Large intestine (tissue), 3 donors: ENCODE measurements at regions not wholly inside any gene's neighbourhood (a gene's known extent, or its start where the extent isn't known, plus 50 kb on each side); places are given as distances from the start of the nearest gene placed in this dataset.

Source experiments
- DNase-seq, 2 donors: peaks; one replicate each; pipeline versions ENCODE4 v3.0.0 to v3.0.0-alpha.2; 2013
- H3K27ac ChIP-seq: one replicate; pipeline ENCODE4 v1.5.1; 2013; ENCODE audit warnings: low read length
- H3K27me3 ChIP-seq: 2 replicates; pipeline ENCODE4 v1.6.1; 2013; ENCODE audit warnings: low read length; ENCODE audit not compliant: control insufficient read depth, insufficient read depth
- H3K36me3 ChIP-seq: 2 replicates; pipeline ENCODE4 v1.6.1; 2013; ENCODE audit warnings: low read length; ENCODE audit not compliant: control insufficient read depth, insufficient read depth
- H3K4me1 ChIP-seq: one replicate; pipeline ENCODE4 v1.6.1; 2013; ENCODE audit warnings: low read length; ENCODE audit not compliant: control insufficient read depth, insufficient read depth
- H3K4me3 ChIP-seq: one replicate; pipeline ENCODE4 v1.5.1; 2013; ENCODE audit warnings: low read length
- H3K9me3 ChIP-seq: one replicate; pipeline ENCODE4 v1.6.1; 2013; ENCODE audit warnings: mild to moderate bottlenecking, low read depth, low read length, moderate library complexity; ENCODE audit not compliant: control insufficient read depth
- WGBS: methylation state at CpG from one replicate; pipeline ENCODE4 v1.1.5; 2013; ENCODE audit warnings: low lambda C conversion rate; ENCODE audit not compliant: insufficient coverage; 5-methylcytosine and 5-hydroxymethylcytosine counted together

DNA sequence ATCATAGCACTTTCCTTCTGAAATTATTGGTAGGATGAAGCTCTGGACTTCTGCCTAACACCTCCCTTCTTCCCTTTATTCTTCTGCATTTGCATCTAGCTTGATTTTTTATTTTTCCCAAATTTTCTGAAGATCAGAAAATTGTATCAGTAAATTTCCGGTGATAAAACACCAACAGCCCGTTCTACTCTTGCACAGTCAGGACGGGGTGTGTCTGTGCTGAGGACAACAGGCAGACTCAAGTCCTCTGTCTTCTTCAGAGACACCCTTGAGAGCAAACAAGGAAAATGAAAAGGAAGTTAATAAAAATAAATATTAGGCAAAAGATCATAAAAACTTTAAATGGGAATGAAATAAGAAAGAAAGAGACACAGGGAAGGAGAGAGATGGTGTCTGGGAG, 120.7 kb downstream of the ARL4C start:
- WGBS: no CpG with 5 or more reads among the region's 3 CpGs

DNA sequence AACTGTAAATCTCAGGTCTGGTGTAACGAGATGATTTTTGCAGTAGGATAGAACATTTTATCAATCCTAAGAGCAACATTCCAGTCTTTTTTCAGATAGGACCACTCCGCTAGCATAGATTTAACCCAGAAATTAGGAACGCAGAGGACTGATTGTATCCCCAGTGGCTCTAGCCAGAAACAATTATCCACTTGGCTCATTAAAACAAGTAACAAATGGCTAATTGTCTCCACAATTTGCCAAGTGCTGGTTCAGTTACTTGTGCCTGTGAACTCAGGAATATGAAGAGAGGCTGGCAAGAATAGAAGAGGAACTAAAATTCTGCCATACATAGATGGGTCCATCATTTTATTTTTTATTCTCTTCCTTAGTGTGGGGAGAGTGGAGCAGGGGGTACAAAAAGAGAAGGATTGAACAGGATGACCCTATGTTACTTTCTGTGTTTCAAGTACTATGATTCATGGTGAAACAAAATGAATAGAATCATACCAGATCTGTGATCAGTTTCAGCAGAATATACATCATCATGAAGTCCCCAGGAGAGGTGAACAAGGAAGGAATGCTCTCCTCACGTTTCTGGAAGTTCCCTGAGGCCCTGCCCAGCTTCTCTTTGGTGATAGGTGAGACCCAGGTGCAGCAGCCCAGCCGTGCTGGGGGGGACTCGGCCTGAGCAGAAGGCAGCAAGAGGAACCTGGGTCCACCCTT, 121.6 kb downstream of the ARL4C start:
- no peaks in the 10 kb centered on the region for H3K36me3 ChIP-seq
- H3K9me3 ChIP-seq: no peaks in the 10 kb centered on the region
- no peak overlapping the region for H3K27ac ChIP-seq
- peaks cover 7% of the 10 kb centered on the region for H3K27me3 ChIP-seq
- WGBS: no CpG with 5 or more reads among the region's 6 CpGs
- no peak for DNase-seq
- no peaks in the 10 kb centered on the region for H3K4me1 ChIP-seq
- no peak overlapping the region for H3K4me3 ChIP-seq

More for the DNA sequence above, 120.7 kb downstream of the ARL4C start:
- no peaks in the 10 kb centered on the region for H3K4me1 ChIP-seq
- H3K36me3 ChIP-seq: no peaks in the 10 kb centered on the region
- H3K27ac ChIP-seq: no peak overlapping the region
- H3K27me3 ChIP-seq: peaks cover 7% of the 10 kb centered on the region
- no peak overlapping the region for H3K4me3 ChIP-seq
- DNase-seq: no peak
- H3K9me3 ChIP-seq: no peaks in the 10 kb centered on the region

DNA sequence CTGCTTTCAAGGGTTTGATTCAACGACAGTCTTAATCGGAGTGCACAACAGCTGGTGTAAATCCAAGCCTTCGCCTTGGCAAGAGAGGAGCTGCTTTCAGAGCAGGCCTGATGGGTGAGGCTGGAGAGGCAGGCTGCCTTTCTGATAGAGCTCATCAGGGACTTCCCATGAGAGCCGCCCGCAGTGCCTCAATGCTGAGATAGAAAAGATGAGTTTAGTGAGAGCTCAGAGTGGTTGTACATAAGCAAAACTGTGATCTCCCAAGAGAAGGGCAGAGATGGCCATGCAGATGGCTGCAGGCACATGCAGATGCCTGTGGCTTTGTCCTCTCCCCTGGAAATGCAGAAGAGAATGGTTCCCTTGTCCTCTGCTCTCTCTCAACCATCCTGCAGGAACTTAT, 122.1 kb downstream of the ARL4C start:
- peaks cover 7% of the 10 kb centered on the region for H3K27me3 ChIP-seq
- H3K27ac ChIP-seq: no peak overlapping the region
- H3K9me3 ChIP-seq: no peaks in the 10 kb centered on the region
- no peaks in the 10 kb centered on the region for H3K4me1 ChIP-seq
- no peaks in the 10 kb centered on the region for H3K36me3 ChIP-seq
- H3K4me3 ChIP-seq: no peak overlapping the region
- WGBS: no CpG with 5 or more reads among the region's 5 CpGs
- DNase-seq: no peak

DNA sequence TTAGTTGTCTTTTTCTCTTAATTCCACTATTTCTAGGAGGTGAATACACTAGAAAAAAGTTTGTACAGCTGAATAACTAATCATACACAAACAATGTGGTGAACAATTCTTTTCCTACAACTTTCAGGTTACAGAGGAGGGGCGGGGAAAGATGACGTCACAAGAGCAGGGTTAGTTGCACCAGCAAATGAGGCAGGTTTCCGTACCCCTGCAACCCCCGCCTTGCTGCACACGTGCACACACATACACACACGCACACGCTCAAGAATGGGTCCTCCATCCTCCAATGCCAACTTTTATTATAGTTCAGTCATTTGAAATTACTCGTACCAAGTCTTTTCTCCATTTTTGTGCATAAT, 122.8 kb downstream of the ARL4C start:
- H3K4me3 ChIP-seq: no peak overlapping the region
- WGBS: no CpG with 5 or more reads among the region's 8 CpGs
- no peak for DNase-seq
- no peak overlapping the region for H3K27ac ChIP-seq
- H3K36me3 ChIP-seq: no peaks in the 10 kb centered on the region
- no peaks in the 10 kb centered on the region for H3K4me1 ChIP-seq
- no peaks in the 10 kb centered on the region for H3K9me3 ChIP-seq
- peaks cover 7% of the 10 kb centered on the region for H3K27me3 ChIP-seq

DNA sequence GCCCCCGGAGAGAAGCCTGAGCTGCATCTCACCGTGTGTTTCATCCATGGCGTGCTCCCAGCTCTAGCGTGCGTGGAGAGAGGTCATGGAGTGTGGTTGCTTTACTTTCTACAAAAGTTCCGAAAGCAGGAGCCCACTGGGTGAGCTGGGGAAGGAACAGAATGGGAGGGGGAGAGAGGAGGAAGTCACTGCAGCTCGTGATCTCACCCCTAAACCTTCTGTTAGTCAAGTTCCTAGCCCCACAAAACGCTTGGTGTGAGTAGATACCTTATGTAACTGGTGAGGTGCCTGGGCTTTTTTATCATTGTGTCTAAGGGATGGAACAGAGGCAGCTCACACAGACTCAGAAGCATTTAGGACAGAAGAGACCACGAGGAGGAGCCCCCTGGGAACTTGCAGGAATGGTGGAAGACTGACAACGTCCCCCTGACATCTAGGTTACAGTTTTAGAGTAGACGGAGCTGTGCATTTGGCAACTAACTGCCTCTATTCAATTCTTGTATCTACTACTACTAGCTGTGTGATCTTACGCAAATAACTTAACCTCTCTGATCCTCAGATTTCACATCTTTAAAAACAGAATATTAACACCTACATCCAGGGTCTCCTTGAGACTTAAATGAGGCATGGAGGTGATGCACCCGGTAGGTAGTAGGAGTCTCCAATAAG, 123.3 kb downstream of the ARL4C start:
- Histone ChIP-seq H3K9me3 (no peaks in the 10 kb centered on the region), H3K36me3 (no peaks in the 10 kb centered on the region), H3K4me3 (no peak overlapping the region), H3K27ac (no peak overlapping the region), H3K4me1 (no peaks in the 10 kb centered on the region), H3K27me3 (peaks cover 7% of the 10 kb centered on the region)
- WGBS: no CpG with 5 or more reads among the region's 13 CpGs
- no peak for DNase-seq

DNA sequence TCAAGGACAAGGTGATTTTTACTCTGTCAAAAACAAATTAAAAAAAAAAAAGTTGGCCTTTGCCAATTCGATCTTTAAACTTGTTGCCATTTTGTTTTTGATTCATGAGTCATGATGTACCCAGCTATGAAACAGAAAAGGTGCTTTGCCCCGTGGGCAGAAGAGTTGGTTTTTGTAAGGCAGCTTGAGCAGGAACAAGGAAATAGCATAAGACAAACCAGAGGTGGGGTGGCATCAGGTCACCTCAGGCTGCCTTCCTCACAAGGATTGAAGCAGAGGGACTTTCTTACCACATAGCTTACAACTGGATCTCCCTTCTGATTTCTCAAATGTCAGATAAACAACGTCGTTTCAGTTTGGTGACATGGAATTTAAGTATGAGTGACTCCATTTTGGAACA, 123.8 kb downstream of the ARL4C start:
- no peak for DNase-seq
- no peaks in the 10 kb centered on the region for H3K36me3 ChIP-seq
- H3K4me1 ChIP-seq: no peaks in the 10 kb centered on the region
- H3K27ac ChIP-seq: no peak overlapping the region
- H3K4me3 ChIP-seq: no peak overlapping the region
- no CpG with 5 or more reads among the region's 4 CpGs for WGBS
- no peaks in the 10 kb centered on the region for H3K9me3 ChIP-seq
- peaks cover 6% of the 10 kb centered on the region for H3K27me3 ChIP-seq

DNA sequence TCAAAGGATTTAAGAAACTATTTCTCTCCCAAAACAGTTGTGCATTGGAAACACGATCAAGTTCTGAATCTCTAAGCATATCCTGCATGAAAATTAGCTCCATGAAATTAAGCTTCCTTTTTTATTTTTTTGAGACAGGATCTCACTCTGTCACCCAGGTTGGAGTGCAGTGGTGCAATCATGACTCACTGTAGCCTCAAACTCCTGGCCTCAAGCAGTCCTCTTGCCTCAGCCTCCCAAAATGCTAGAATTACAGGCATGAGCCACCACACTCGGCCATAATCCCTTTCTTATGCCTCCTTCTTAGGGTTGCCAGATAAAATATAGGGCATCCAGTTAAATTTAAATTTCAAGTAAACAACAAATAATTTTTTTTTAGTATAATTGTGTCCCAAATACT, 124.4 kb downstream of the ARL4C start:
- Histone ChIP-seq H3K27me3 (peaks cover 2% of the 10 kb centered on the region), H3K4me1 (no peaks in the 10 kb centered on the region), H3K9me3 (no peaks in the 10 kb centered on the region), H3K27ac (no peak overlapping the region), H3K4me3 (no peak overlapping the region), H3K36me3 (no peaks in the 10 kb centered on the region)
- no peak for DNase-seq
- WGBS: 86% methylated on average over 1 of the region's 2 CpGs

DNA sequence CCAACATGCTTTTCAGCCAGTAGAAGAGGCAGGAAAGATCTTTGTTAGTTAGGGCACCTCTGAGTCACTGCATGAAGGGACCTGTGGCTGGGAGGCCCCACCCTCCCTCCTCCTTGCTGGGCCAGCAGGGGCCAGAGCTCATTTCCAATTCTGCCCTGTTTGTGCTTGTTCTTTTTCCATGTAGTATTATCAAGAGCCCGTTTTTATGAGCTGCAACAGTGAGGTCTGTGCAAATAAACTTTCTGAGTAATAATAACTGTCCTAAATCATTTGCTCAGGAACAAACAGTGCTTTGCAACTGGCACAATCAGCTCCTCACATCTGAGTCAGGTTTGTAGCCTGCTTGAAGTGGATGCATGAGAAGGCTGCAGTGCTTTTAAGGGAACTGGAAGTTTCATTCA, 128.0 kb downstream of the ARL4C start:
- no peaks in the 10 kb centered on the region for H3K27me3 ChIP-seq
- no peaks in the 10 kb centered on the region for H3K9me3 ChIP-seq
- 0% methylated on average over 1 of the region's 1 CpG for WGBS
- H3K27ac ChIP-seq: no peak overlapping the region
- H3K4me3 ChIP-seq: no peak overlapping the region
- DNase-seq: no peak
- no peaks in the 10 kb centered on the region for H3K4me1 ChIP-seq
- no peaks in the 10 kb centered on the region for H3K36me3 ChIP-seq

DNA sequence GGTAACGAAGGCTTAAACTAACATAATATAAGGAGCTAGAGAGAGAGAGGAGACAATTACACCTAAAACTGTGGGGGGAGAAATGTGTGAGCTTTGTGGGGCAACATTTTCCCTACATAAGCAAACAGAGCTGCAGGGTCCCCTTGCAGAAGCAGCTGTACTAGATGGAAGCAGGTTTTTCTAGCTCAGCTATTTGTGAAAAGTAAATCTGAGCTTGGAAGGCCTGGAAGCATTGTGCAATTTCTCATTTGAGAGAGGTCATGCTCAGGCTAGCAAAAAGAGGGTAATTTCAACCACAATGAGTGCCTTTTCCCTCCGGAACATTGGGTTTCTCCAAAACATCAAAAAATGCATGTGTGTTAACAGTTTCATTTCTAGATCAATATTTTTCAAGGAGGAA, 130.0 kb downstream of the ARL4C start:
- no peaks in the 10 kb centered on the region for H3K9me3 ChIP-seq
- no peaks in the 10 kb centered on the region for H3K27me3 ChIP-seq
- H3K27ac ChIP-seq: no peak overlapping the region
- no peaks in the 10 kb centered on the region for H3K4me1 ChIP-seq
- WGBS: no CpG with 5 or more reads among the region's 2 CpGs
- H3K4me3 ChIP-seq: no peak overlapping the region
- no peaks in the 10 kb centered on the region for H3K36me3 ChIP-seq
- DNase-seq: no peak

DNA sequence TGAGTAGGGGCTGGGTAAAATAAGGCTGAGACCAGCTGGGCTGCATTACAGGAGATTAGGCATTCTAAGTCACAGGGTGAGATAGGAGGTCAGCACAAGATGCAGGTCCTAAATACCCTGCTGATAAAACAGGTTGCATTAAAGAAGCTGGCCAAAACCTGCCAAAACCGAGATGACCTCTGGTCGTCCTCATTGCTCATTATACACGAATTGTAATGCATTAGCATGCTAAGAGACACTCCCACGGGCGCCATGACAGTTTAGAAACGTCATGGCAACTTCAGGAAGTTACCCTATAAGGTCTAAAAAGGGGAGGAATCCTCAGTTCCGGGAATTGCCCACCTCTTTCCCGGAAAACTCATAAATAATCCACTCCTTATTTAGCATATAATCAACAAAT, 132.2 kb downstream of the ARL4C start:
- WGBS: 60% methylated on average over 1 of the region's 8 CpGs

More for the DNA sequence above, 132.2 kb downstream of the ARL4C start:
- Histone ChIP-seq H3K4me1 (no peaks in the 10 kb centered on the region), H3K9me3 (no peaks in the 10 kb centered on the region), H3K4me3 (no peak overlapping the region), H3K27ac (no peak overlapping the region), H3K27me3 (no peaks in the 10 kb centered on the region), H3K36me3 (no peaks in the 10 kb centered on the region)
- DNase-seq: no peak
